ENCODE measurements at regions not wholly inside any gene's neighbourhood (a gene's known extent, or its start where the extent isn't known, plus 50 kb on each side); places are given as distances from the start of the nearest gene placed in this dataset.

DNA sequence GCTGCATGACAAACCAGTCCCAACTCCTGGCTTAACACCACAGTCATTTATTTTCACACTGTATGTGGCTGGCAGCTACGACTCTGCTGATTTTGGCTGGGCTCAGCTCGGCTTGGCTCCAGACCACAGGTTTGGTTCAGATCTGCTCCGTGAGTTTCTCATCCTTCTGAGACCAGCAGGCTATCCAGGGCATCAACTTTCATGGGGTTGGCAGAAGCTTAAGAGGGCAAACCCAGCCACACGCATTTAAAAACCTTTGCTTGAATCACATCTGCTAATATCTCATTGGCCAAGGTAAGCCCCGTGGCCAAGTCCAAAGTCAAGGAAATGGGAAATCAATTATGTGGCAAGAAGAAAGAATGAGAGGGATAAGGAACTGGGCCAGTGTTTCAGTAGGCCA lies 574.2 kb downstream of the MATN1 start:
- no peak for TF ChIP-seq EZH2phosphoT487 (IDR thresholded peaks at IDR 0.05; ENCODE audit: borderline replicate concordance, low read length)
- TF ChIP-seq, protein P1, sequence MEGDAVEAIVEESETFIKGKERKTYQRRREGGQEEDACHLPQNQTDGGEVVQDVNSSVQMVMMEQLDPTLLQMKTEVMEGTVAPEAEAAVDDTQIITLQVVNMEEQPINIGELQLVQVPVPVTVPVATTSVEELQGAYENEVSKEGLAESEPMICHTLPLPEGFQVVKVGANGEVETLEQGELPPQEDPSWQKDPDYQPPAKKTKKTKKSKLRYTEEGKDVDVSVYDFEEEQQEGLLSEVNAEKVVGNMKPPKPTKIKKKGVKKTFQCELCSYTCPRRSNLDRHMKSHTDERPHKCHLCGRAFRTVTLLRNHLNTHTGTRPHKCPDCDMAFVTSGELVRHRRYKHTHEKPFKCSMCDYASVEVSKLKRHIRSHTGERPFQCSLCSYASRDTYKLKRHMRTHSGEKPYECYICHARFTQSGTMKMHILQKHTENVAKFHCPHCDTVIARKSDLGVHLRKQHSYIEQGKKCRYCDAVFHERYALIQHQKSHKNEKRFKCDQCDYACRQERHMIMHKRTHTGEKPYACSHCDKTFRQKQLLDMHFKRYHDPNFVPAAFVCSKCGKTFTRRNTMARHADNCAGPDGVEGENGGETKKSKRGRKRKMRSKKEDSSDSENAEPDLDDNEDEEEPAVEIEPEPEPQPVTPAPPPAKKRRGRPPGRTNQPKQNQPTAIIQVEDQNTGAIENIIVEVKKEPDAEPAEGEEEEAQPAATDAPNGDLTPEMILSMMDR (IDR thresholded peaks at IDR 0.05; ENCODE audit: low read depth, low read length, poor library complexity, severe bottlenecking) = no peak
- no peaks in the 10 kb centered on the region for H4K20me1 ChIP-seq (ENCODE audit: control insufficient read depth, insufficient read depth, low read depth, low read length)
- no peaks in the 10 kb centered on the region for H3K79me2 ChIP-seq (ENCODE audit: control insufficient read depth, low read length)
- H3K36me3 ChIP-seq (ENCODE audit: control insufficient read depth, low read length) = no peaks in the 10 kb centered on the region
- H3K4me2 ChIP-seq (ENCODE audit: low read length) = no peak overlapping the region
- H3K27ac ChIP-seq (ENCODE audit: low read depth, low read length) = no peak overlapping the region
- H3K4me1 ChIP-seq (ENCODE audit: control insufficient read depth, low read length) = no peaks in the 10 kb centered on the region
- H3F3A ChIP-seq (ENCODE audit: control insufficient read depth, insufficient read depth) = no peaks in the 10 kb centered on the region
- H3K27me3 ChIP-seq (ENCODE audit: control insufficient read depth, low read length) = no peaks in the 10 kb centered on the region
- no peaks in the 10 kb centered on the region for H3K9me2 ChIP-seq (replicated peaks; ENCODE audit: control insufficient read depth, low read length)
- H3K4me3 ChIP-seq (ENCODE audit: low read length) = no peak overlapping the region
- H3K9me3 ChIP-seq (ENCODE audit: control insufficient read depth, insufficient read depth, low read length) = no peaks in the 10 kb centered on the region

DNA sequence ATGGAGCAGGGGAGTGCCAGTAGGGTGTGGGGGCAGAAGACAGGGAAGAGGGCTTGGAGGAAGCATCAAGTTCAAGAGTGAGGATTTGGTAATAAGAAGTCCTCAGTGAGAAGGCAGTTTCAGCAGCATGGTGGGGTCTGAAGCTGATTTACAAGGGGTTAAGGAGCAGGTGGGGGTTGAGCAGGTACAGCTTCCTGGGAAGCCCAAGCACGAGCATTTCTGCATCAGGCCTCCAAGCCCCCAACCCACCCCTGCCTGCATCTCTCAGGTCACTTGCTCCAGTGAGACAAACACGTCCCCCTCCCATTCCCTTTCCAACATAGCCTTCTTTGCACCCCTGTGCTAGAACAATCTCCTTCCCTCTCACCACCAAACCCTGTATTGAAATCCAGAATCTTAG lies 574.7 kb downstream of the MATN1 start:
- Histone ChIP-seq H3K4me2 (ENCODE audit: low read length) (no peak overlapping the region), H3K79me2 (ENCODE audit: control insufficient read depth, low read length) (no peaks in the 10 kb centered on the region), H3K27ac (ENCODE audit: low read depth, low read length) (no peak overlapping the region), H3K9me3 (ENCODE audit: control insufficient read depth, insufficient read depth, low read length) (no peaks in the 10 kb centered on the region), H3K27me3 (ENCODE audit: control insufficient read depth, low read length) (no peaks in the 10 kb centered on the region), H3F3A (ENCODE audit: control insufficient read depth, insufficient read depth) (no peaks in the 10 kb centered on the region), H3K4me3 (ENCODE audit: low read length) (no peak overlapping the region), H3K9me2 (replicated peaks; ENCODE audit: control insufficient read depth, low read length) (no peaks in the 10 kb centered on the region), H3K4me1 (ENCODE audit: control insufficient read depth, low read length) (no peaks in the 10 kb centered on the region), H4K20me1 (ENCODE audit: control insufficient read depth, insufficient read depth, low read depth, low read length) (no peaks in the 10 kb centered on the region), H3K36me3 (ENCODE audit: control insufficient read depth, low read length) (no peaks in the 10 kb centered on the region)
- TF ChIP-seq EZH2phosphoT487 (IDR thresholded peaks at IDR 0.05; ENCODE audit: borderline replicate concordance, low read length) = no peak
- TF ChIP-seq, protein P1 (IDR thresholded peaks at IDR 0.05; ENCODE audit: low read depth, low read length, poor library complexity, severe bottlenecking) = no peak

DNA sequence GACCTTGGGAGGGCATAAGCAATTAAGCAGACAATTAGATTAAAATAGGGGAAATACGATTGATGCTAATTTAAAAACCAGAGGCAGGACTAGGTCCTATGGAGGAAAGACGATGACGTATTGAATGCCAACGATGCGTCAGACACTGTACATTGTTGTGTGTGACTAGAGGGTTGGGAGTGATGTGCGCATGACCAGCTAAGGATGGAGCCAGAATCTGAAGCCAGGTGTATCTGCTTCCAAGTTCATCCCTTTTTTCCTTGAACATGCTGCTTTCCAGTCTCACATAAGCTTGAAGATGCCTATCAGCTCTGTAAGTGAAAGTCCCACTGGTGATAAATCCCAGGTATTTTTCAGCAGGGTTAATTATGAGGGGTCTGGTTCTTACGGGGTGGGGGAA lies 576.2 kb downstream of the MATN1 start:
- H3K27me3 ChIP-seq (ENCODE audit: control insufficient read depth, low read length) = no peaks in the 10 kb centered on the region
- no peaks in the 10 kb centered on the region for H3F3A ChIP-seq (ENCODE audit: control insufficient read depth, insufficient read depth)
- no peak overlapping the region for H3K4me2 ChIP-seq (ENCODE audit: low read length)
- H3K79me2 ChIP-seq (ENCODE audit: control insufficient read depth, low read length) = no peaks in the 10 kb centered on the region
- no peak for TF ChIP-seq EZH2phosphoT487 (IDR thresholded peaks at IDR 0.05; ENCODE audit: borderline replicate concordance, low read length)
- TF ChIP-seq, protein P1 (IDR thresholded peaks at IDR 0.05; ENCODE audit: low read depth, low read length, poor library complexity, severe bottlenecking) = no peak
- no peaks in the 10 kb centered on the region for H4K20me1 ChIP-seq (ENCODE audit: control insufficient read depth, insufficient read depth, low read depth, low read length)
- H3K4me1 ChIP-seq (ENCODE audit: control insufficient read depth, low read length) = no peaks in the 10 kb centered on the region
- no peak overlapping the region for H3K4me3 ChIP-seq (ENCODE audit: low read length)
- H3K9me2 ChIP-seq (replicated peaks; ENCODE audit: control insufficient read depth, low read length) = no peaks in the 10 kb centered on the region
- no peak overlapping the region for H3K27ac ChIP-seq (ENCODE audit: low read depth, low read length)
- no peaks in the 10 kb centered on the region for H3K9me3 ChIP-seq (ENCODE audit: control insufficient read depth, insufficient read depth, low read length)
- no peaks in the 10 kb centered on the region for H3K36me3 ChIP-seq (ENCODE audit: control insufficient read depth, low read length)

DNA sequence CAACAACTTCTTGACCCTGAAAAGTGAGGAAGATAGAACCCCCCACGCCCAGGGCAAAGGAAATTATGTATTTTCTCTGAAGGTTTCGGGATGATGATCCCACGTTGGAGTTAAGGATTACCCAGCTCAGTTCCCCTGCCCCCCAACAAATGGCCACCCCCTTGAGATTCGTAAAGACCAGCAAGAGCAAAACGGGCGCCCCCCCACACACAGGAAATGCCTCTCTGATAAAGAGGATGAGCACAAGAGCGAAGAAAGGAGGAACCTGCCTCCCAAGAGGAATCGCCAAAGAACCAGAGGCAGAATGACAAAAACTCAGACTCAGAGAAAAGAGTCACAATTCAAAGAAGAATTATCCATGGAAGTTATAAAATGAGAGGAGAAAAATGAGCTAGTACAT lies 576.9 kb downstream of the MATN1 start:
- Histone ChIP-seq H3K4me3 (ENCODE audit: low read length) (no peak overlapping the region), H3K4me2 (ENCODE audit: low read length) (no peak overlapping the region), H3K79me2 (ENCODE audit: control insufficient read depth, low read length) (no peaks in the 10 kb centered on the region), H3F3A (ENCODE audit: control insufficient read depth, insufficient read depth) (no peaks in the 10 kb centered on the region), H3K4me1 (ENCODE audit: control insufficient read depth, low read length) (no peaks in the 10 kb centered on the region), H3K27me3 (ENCODE audit: control insufficient read depth, low read length) (no peaks in the 10 kb centered on the region), H3K9me2 (replicated peaks; ENCODE audit: control insufficient read depth, low read length) (no peaks in the 10 kb centered on the region), H3K27ac (ENCODE audit: low read depth, low read length) (no peak overlapping the region), H3K36me3 (ENCODE audit: control insufficient read depth, low read length) (no peaks in the 10 kb centered on the region), H3K9me3 (ENCODE audit: control insufficient read depth, insufficient read depth, low read length) (no peaks in the 10 kb centered on the region), H4K20me1 (ENCODE audit: control insufficient read depth, insufficient read depth, low read depth, low read length) (no peaks in the 10 kb centered on the region)
- no peak for TF ChIP-seq EZH2phosphoT487 (IDR thresholded peaks at IDR 0.05; ENCODE audit: borderline replicate concordance, low read length)
- TF ChIP-seq, protein P1 (IDR thresholded peaks at IDR 0.05; ENCODE audit: low read depth, low read length, poor library complexity, severe bottlenecking) = no peak
